ENCODE measurements at regions not wholly inside any gene's neighbourhood (a gene's known extent, or its start where the extent isn't known, plus 50 kb on each side); places are given as distances from the start of the nearest gene placed in this dataset.
A peak's percentile ranks its signal among the peaks of the same experiment; 100 is the strongest.
"Not testable (repeated sequence)": the region's sequence is repeated elsewhere in the genome, so short reads cannot be mapped to it uniquely, and the experiment has no call there.

DNA sequence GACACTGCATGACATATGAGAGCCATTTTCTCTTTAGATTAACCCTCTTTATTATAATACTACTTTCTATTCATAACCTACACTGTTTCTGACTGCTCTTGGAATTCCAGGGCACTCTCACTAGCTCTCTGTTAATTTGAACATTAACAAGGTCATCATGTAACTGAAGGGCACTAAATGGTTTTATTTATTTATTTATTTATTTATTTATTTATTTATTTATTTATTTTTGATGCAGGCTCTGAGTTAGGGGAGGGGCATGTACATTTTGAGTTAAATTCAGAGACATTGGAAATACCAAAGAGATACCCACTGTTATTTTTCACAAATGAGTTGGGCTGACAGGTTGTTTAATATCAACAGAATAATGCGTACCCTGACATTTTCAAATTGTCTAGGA is 1038.7 kb upstream of the NRXN1 start:
- no peak for DNase-seq

DNA sequence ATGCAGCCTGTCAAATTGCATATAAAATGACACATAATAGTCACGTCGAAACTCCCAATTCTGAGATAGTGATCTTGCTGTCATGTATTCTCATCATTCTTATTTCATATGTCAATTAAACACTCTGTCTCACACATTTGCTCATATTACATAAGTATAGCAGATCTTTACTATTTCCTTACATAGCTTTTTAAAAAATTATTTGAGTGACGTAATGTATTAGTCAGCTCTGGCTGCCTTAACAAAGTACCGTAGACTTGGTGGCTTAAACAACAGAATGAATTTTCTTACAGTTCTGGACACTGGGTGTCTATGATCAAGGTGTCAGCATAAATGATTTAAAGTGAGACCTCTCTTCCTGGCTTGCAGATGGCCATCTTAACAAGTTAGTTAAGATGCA is 1032.3 kb upstream of the NRXN1 start:
- DNase-seq = no peak

DNA sequence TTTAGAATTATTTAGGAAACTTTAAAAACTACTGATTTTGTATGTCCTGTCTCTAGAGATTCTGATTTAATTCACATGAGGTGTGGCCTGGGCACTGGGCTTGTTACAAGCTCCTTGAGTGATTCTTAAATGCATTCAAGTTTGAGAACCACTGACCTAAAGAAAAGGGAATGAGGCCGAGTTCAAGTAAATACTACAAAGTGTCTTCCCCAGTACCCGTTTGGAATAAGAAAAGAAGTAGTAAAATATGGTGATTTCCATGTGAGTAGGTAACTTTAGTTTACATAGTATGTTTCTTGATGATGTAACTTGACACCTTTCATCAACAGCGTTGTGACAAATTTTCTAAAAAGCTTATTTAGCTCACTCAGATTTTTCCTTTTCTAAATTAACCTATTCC is 1022.9 kb upstream of the NRXN1 start:
- DNase-seq = no peak

DNA sequence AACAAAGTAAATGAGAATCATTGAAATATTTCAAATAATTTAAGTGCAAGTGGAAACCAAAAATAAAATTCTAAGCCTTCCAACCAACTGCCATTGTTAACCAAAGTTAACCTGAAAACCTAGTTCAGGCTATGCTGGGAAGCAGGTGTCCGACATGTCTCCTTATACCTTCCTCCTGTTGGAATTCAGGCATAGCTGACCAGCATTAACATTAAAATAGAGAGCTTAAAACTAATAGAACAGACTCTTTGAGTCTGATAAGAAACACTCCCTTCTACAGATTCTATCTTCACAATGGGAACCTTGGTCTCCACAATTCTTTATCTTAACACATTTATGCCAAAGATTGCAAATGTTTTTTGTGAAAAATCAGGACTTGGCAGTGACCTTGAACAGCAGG is 1004.9 kb upstream of the NRXN1 start:
- DNase-seq = no peak

- no peak for DNase-seq
Measured at GRCh38 chr2:52036024-52036423, 1004.1 kb upstream of the NRXN1 start.

DNA sequence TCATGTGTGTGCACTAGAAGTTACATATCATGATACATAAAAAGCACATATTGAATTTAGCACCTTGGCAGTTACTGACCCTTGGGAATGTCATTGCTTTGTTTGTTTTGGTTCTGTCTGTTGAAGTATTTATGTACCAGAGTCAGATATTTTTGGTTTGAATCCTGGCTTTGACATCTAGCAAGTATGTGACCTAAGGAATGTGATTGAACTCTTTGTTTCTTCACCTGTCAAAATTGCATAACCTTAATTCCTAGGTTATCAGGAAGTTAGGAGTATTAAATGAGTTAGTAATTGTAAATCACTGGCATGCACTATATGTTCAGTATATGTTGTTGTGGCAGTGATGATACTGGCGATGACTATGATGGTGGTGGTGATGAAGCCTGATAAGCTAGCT is 1003.5 kb upstream of the NRXN1 start:
- no peak for DNase-seq

DNA sequence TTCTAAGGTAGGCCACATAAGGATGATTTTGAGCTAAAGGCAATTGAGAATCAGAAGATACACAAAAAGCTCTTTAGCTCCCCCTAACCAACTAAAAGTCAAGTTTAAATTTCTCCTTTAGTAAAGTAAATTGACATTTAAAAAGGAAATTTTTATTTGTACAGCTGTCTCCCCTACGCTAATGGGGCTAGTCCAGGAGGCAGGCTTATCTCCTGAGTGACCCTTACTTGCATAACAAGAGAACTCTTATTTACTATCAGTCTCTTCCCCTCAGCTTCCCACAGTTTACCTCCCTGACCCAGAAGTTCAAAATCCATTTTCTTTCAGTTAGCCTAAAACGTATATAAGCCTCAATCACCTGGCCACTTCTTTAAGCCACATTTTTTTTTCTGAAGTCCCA is 1002.8 kb upstream of the NRXN1 start:
- peak; percentile 33 for DNase-seq

DNA sequence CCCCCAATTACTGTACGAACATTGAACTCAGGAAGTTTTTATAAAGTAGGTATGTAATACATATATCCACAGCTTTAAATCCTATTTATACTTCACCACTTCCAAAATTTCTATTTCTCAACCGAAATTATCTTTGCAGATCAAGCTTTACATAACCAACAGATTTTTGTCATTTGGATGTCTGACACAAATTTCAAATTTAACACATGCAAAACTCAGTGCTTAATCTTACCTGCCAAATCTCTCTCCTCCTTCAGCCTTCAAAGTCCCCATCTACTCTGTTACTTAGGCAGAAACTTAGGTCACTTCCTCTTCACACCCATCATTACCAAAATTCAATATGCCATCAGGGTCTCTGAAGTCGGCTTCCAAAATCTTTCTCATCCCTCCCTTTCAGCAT is 990.1 kb upstream of the NRXN1 start:
- DNase-seq = no peak

DNA sequence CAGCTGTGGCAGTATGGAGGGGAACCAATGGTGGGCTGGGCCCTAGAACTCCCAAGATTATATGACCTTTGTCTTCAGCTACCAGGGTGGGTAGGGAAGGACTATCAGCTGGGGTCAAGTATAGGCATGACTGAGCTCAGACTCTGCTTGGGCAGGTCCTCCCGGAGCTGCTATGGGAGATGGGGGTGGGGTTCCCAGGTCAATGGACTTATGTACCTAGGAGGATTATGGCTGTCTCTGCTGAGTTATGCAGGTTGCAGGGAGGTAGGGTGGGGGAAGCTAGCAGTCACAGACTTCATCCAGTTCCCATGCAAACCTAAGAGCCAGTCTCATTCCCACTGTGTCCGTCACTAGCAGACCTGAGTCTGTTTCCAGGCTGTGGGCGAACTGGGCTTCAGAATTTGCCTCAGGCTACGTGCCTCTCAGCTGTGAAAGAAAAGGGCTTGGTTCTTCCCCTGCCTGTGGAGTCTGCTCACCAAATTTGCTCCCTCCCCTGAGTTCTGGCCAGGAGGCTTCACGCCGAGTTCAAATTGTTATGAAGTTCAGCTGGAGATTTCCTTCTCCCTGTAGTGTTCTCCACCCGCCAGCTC is 985.8 kb upstream of the NRXN1 start:
- no peak for DNase-seq

DNA sequence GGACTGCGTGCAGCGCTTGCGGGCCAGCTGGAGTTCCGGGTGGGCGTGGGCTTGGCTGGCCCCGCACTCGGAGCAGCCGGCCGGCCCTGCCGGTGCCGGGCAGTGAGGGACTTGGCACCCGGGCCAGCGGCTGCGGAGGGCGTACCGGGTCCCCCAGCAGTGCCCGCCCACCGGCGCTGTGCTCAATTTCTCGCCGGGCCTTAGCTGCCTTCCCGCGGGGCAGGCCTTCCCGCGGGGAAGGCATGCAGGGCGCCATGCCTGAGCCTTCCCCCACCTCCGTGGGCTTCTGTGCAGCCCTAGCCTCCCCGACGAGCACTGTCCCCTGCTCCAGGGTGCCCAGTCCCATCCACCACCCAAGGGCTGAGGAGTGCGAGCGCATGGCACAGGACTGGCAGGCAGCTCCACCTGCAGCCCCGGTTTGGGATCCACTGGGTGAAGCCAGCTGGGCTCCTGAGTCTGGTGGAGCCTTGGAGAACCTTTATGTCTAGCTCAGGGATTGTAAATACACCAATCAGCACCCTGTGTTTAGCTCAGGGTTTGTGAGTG is 975.0 kb upstream of the NRXN1 start:
- not testable (repeated sequence) for DNase-seq

DNA sequence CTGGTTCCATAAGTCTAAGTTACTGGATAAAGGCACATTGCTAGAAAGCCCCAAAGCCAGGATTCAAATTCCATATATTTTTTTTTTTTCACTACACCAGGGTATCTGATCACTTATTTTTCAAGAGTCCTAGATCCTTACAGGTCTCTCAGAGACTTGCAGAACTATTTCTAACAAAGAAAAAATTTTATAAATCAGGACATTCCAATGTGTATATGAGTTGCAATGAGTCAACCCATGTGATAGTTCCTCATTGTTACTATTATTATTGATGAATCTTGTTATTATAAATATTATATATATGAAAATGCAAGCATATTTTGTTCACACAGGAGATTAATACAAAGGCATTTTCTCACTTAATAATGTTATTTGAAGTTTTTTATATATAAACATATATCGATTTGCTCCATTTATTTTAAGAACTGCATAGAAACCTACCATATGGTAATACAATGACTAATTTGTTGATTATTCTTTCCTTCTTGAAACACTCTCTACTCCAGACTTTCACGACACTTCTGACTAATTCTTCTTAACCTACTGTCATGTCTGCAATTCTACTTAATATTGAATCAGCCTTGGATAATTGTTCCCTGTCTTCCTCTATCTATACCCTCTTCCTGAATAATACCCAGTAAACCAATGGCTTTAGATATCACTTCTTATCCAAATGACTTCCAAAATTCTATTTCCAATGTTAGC is 968.4 kb upstream of the NRXN1 start:
- DNase-seq = no peak

- DNase-seq = no peak
Measured at GRCh38 chr2:51998890-51999289, 967.0 kb upstream of the NRXN1 start.

GRCh38 chr2:51997571-51997970 is 965.6 kb upstream of the NRXN1 start:
- no peak for DNase-seq

DNA sequence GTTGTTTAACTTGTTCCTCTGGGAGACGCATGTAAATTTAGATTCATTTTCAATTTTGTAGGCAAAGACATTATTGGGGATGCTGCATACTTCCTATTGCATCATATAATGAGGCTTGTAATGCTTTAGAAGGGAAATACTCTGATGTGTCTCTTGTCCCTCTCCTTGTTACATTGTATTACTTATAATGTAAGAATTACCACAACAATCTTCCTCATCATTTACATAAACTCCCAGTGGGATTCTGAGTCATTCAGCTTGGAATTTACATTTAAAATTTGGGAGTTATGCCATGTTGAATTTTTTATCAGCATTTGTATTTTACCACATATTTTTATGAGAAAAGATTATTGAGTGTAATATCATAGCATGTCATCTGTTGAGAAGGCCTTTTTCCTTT is 963.4 kb upstream of the NRXN1 start:
- no peak for DNase-seq

- DNase-seq = no peak
Measured at GRCh38 chr2:51994123-51994763, 962.3 kb upstream of the NRXN1 start.

DNA sequence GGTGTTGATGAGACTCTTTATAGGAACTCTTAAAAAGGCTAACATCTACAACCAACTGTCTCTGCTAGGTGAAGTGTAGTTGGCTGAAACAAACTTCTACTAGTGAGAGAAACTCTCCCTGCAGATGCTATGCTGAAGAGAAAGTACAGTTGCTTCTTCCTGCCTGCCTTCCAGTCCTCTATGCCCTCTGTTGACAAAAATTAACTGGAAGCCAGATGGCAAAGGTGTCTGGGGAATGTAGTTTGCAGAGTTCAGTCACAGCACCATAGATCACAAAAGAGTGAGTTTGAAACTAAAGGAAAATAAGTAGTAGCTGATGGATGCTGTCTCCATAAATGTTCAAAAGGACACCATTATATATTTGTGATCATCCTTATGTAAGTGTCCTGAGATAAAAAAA is 958.8 kb upstream of the NRXN1 start:
- DNase-seq = no peak

DNA sequence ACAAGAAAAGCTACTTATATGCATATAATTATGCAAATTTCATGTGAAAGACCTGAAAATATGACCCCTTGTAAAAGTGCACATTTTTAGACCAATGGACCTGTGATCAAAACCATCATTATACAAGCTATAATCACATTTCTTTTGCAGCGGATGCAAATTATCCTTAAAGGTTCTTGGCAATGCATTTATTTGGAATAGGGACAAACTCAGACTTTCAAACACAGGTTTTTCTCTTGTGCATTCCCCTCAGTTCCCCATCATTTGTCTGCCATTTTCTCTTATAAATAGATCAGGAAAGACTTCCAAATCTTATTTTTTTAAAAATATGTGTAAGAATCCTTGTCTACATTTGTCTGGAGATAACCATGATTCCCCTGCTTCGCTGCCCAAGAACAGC is 954.2 kb upstream of the NRXN1 start:
- DNase-seq = no peak

GRCh38 chr2:51981783-51982182 is 949.9 kb upstream of the NRXN1 start:
- no peak for DNase-seq

GRCh38 chr2:51976623-51977022 is 944.7 kb upstream of the NRXN1 start:
- DNase-seq = no peak

DNA sequence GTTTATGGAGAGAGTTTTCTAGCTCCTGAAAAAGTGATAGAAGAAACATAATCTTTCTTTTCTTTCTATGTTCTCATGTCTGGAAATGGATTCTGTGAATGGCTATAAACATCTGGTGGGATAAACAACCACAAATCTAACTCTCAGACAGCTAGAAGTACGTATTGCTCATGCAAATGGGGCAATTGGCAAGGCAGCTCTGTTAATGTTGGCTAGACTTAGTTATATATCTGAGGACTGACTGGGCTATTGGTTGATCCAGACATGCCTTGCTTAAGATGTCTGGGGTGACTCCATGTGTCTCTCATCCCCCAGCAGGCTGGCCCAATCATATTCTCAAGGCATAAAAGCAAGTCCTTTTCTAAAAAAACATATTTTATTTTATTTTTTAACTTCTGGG is 939.2 kb upstream of the NRXN1 start:
- no peak for DNase-seq

DNA sequence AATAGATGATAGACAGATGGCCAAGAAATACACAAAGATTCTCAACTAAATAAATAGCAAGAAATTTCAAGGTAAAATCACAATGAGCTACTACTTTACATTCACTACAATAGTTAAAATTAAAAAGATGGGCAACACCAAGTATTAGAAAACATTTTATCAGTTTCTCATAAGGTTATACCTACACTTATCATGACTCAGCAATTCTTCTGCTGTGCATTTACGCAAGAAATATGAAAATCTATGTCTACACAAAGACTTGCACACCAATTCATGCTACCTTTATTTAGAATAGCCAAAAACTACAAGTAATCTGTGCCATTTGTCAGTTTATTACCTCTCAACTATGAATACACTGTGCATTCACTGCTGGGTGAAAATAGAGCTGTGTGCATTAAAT is 937.4 kb upstream of the NRXN1 start:
- DNase-seq = no peak

DNA sequence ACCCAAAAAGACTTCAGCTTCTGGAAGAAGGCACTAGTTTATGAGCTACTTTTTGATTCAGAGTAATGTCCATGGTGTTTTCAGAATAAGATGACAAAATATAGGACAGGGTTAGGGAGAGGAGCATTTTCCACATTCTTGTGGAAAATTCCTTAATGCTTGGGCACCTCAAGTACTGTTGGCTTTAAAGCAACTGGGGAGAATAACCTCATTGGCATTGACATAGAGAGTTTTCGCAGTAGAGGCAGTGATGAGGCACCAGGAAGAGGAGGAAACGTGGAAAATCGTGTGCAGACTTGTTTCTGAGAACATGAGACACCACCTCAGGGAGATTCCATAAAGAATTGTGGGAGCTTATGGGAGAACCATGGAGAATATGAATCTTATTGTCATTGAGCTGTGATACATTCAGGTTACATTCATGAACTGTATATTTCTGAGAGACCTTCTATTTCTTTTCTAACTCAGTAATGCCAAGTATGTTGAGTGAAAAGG is 929.0 kb upstream of the NRXN1 start:
- DNase-seq = no peak

DNA sequence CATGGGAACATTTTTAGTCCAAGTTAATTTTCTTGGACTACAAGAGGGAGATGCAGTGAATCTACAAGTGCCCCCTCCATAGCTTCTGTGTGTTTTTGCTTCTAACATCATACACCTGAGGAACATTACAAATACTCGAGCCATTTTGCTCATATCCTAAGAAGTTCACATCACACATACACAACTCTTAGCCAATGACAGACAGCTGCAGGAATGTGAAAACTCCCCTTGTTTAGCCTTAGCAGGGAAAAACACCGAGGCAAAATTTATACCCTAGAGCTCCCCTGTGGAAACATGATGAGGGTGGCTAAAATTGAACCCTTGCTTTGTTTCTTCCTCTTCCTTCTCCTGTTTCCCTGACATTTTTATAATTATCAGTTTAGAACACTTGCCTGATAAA is 928.3 kb upstream of the NRXN1 start:
- DNase-seq = no peak

DNA sequence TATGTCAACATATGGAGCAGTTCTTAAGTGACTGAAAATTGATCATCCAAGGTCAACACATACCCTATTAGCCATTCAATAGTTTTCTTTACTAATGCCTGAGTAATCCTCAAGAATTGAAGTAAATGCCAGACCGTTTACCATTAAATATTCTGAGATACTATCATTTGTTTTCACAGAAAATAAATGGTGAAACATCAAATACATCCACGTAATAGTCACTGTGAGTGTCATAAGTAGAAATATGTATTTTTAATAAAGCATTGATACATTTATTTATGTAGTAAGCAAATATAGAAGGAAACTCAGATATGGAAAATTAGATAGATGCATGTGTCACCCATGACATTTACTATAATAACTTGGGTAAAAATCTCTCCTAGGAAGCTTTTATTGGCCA is 927.8 kb upstream of the NRXN1 start:
- DNase-seq = no peak

Data from NCI-H774 (cell line).